ENCODE measurements at regions not wholly inside any gene's neighbourhood (a gene's known extent, or its start where the extent isn't known, plus 50 kb on each side); places are given as distances from the start of the nearest gene placed in this dataset.

DNA sequence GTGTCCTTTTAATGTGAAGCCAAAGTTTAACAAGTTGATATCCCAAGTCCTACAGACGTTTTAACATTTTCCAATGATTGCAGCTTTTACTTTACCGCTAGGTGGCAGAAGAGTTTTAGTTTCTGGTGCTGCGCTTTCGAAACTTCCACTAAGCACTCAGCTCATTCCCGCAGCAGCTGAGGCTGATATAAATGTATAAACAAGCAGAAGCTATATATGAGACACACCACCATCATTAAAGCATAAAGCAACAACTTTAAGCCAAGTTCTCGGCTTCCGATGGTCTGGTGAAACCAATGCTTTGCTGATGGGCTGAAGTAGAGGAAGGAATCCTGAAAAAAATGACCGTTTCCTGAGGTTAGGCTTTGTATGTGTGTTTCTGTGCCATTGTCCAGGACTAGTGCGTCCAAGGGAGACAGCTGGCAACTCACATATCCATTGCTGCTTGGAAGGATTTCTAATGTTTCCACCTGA, 753.9 kb downstream of the OLFM4 start:
- no peaks in the 10 kb centered on the region for H3K36me3 ChIP-seq (ENCODE audit: insufficient read depth, low read length)
- 0 out of 2 replicates have a peak, but pooled peaks cover 4% of the 10 kb centered on the region for H3K4me1 ChIP-seq (ENCODE audit: insufficient read depth, low read length)
- no peaks in the 10 kb centered on the region for H3K9me3 ChIP-seq (ENCODE audit: control insufficient read depth, insufficient read depth, low read length)
- peak overlapping the region; percentile 35; the same call in 1 of the 2 replicates for H3K9ac ChIP-seq (ENCODE audit: low read depth, low read length)

DNA sequence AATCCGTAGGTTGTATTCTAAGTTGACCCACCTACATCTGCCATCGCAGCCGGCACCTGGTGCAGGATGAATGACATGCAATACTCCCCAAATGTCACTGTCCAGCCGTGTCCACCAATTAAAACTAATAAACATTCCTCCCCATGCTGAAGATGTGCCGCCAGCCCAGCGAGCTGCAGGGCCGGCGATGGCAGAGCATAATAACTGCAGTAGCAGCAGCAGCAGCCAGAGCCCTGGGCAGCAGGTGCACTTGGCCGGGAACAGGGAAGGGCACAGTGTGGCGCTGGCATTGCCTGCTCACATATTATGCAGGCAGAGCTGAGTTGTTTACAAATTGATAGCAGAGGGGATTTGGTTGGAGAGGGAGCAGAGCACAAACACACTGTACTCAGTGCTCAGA, 754.9 kb downstream of the OLFM4 start:
- H3K4me1 ChIP-seq (ENCODE audit: insufficient read depth, low read length), result peaks cover 8% of the 10 kb centered on the region; the same call in 1 of the 2 replicates
- no peaks in the 10 kb centered on the region for H3K9me3 ChIP-seq (ENCODE audit: control insufficient read depth, insufficient read depth, low read length)
- H3K36me3 ChIP-seq (ENCODE audit: insufficient read depth, low read length), result no peaks in the 10 kb centered on the region
- H3K9ac ChIP-seq (ENCODE audit: low read depth, low read length), result no peak overlapping the region

- no peaks in the 10 kb centered on the region for H3K9me3 ChIP-seq (ENCODE audit: control insufficient read depth, insufficient read depth, low read length)
- H3K9ac ChIP-seq (ENCODE audit: low read depth, low read length), result no peak overlapping the region
- H3K36me3 ChIP-seq (ENCODE audit: insufficient read depth, low read length), result no peaks in the 10 kb centered on the region
- peaks cover 6% of the 10 kb centered on the region; the same call in 1 of the 2 replicates for H3K4me1 ChIP-seq (ENCODE audit: insufficient read depth, low read length)
Observed at GRCh38 chr13:53788286-53788685, 759.7 kb downstream of the OLFM4 start.

DNA sequence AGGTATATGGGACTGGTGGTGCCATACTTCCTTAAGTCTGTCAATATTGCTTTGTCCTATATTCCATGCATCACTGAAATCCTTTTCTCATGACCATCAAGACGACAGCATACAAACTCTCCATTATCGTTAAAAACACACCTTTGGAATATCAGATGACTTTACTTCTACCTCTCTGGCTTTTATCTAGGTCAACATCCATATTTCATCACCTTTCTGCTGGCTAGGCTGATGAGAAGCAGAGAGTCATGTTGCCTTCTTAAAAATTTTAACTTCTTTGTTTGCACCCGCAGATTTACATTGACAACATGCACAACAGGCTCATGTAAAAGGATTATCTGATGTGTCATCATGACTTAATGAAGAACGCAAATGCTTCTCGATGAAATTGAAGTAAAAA, 771.4 kb downstream of the OLFM4 start:
- H3K9me3 ChIP-seq (ENCODE audit: control insufficient read depth, insufficient read depth, low read length), result no peaks in the 10 kb centered on the region
- no peaks in the 10 kb centered on the region for H3K4me1 ChIP-seq (ENCODE audit: insufficient read depth, low read length)
- H3K9ac ChIP-seq (ENCODE audit: low read depth, low read length), result no peak overlapping the region
- H3K36me3 ChIP-seq (ENCODE audit: insufficient read depth, low read length), result no peaks in the 10 kb centered on the region

GRCh38 chr13:53807251-53807834, 778.7 kb downstream of the OLFM4 start:
- Histone ChIP-seq H3K36me3 (ENCODE audit: insufficient read depth, low read length) (no peaks in the 10 kb centered on the region), H3K9me3 (ENCODE audit: control insufficient read depth, insufficient read depth, low read length) (no peaks in the 10 kb centered on the region), H3K4me1 (ENCODE audit: insufficient read depth, low read length) (no peaks in the 10 kb centered on the region), H3K9ac (ENCODE audit: low read depth, low read length) (no peak overlapping the region)

DNA sequence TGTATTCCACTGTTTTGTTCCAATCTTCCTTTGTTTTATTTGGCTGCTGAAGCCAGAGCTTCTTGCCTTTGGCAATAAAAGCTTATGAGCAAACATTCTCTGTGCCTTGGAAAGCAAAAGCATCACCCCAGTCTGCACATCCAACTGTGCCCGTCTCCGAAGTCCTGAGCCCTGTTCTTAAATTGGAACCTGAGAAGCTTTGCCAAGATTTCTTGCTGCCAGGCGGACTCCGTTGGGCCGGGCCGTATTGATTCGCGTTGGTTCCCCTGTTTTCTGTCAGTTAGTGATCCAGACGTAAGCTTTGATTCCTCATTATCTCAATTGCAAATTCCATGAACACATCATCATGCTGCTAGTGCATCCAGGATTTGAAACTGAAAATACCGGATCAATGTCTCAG, 793.0 kb downstream of the OLFM4 start:
- no peaks in the 10 kb centered on the region for H3K36me3 ChIP-seq (ENCODE audit: insufficient read depth, low read length)
- no peak overlapping the region for H3K9ac ChIP-seq (ENCODE audit: low read depth, low read length)
- no peaks in the 10 kb centered on the region for H3K9me3 ChIP-seq (ENCODE audit: control insufficient read depth, insufficient read depth, low read length)
- H3K4me1 ChIP-seq (ENCODE audit: insufficient read depth, low read length), result no peaks in the 10 kb centered on the region

DNA sequence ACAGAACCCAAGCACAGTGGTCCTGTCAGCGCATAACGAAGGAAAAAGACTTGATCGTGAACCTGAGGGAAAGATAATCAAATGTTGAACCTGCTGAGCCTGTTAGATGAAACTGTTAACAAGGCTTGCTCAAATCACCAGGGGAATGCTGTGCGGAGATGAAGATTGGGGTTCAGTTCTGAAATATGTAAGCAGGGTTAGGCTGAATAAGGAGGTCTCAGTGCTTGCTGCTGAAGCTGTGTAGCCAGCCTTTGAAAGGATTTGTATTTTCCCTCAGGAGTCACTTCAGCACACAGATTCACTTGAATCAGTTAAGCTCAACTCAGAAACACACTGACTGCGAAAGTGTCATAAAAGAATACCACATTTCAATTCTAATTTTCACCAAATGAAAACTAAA, 793.5 kb downstream of the OLFM4 start:
- no peaks in the 10 kb centered on the region for H3K4me1 ChIP-seq (ENCODE audit: insufficient read depth, low read length)
- H3K9ac ChIP-seq (ENCODE audit: low read depth, low read length), result no peak overlapping the region
- no peaks in the 10 kb centered on the region for H3K9me3 ChIP-seq (ENCODE audit: control insufficient read depth, insufficient read depth, low read length)
- no peaks in the 10 kb centered on the region for H3K36me3 ChIP-seq (ENCODE audit: insufficient read depth, low read length)

DNA sequence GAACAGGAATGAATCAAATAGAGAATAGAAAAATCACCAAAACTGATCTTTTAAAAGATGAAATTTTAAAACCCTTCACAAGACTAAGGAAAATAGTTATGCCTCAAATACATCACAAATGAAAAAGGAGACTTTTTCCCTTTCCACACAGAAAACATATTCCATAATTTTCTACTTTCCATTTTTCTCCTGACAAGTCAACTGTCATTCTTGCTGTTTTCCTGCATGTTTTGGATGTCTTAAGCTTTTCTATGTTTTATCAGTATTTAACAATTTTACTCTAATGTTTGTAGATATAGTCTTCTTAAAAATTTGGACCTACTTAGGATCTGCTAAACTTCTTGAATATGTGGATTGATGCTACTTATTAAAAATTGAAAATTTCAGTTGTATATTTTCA, 810.8 kb downstream of the OLFM4 start:
- Histone ChIP-seq H3K9me3 (ENCODE audit: control insufficient read depth, insufficient read depth, low read length) (no peaks in the 10 kb centered on the region), H3K9ac (ENCODE audit: low read depth, low read length) (no peak overlapping the region), H3K4me1 (ENCODE audit: insufficient read depth, low read length) (no peaks in the 10 kb centered on the region), H3K36me3 (ENCODE audit: insufficient read depth, low read length) (no peaks in the 10 kb centered on the region)

GRCh38 chr13:53844473-53845146, 816.0 kb downstream of the OLFM4 start:
- Histone ChIP-seq H3K9me3 (ENCODE audit: control insufficient read depth, insufficient read depth, low read length) (no peaks in the 10 kb centered on the region), H3K36me3 (ENCODE audit: insufficient read depth, low read length) (no peaks in the 10 kb centered on the region), H3K9ac (ENCODE audit: low read depth, low read length) (no peak overlapping the region), H3K4me1 (ENCODE audit: insufficient read depth, low read length) (peaks cover 11% of the 10 kb centered on the region; the same call in 1 of the 2 replicates)

- no peaks in the 10 kb centered on the region for H3K36me3 ChIP-seq (ENCODE audit: insufficient read depth, low read length)
- no peaks in the 10 kb centered on the region for H3K9me3 ChIP-seq (ENCODE audit: control insufficient read depth, insufficient read depth, low read length)
- H3K4me1 ChIP-seq (ENCODE audit: insufficient read depth, low read length), result peaks cover 11% of the 10 kb centered on the region; the same call in 1 of the 2 replicates
- no peak overlapping the region for H3K9ac ChIP-seq (ENCODE audit: low read depth, low read length)
Observed at GRCh38 chr13:53847502-53847901, 818.9 kb downstream of the OLFM4 start.

DNA sequence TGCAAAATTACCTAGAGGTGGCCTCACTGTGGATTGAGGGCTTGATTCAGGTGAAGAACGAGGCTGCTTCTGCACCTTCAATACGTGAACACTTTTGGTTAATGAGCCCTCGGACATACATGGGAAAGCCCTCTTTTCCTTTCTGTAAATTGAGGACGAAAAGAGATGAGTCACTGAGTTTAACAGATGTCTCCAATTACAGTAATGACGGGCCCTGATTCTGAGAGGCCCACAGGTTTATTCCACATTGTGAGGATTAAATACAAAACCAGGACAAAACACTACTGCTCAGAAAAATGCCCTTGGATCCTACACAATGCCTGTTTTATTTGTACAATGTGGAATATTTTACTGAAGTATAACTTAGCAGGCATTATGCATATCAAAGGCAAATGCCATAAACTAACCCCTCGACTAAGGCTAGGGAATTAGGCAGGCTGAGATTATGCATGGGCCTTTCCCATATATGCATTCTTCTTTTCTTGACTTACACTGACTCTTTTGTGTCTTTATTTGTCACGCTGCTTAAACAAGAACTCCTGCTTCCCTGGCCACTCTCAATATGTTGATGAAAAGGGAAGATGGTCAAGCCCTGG, 819.9 kb downstream of the OLFM4 start:
- Histone ChIP-seq H3K4me1 (ENCODE audit: insufficient read depth, low read length) (peaks cover 11% of the 10 kb centered on the region; the same call in 1 of the 2 replicates), H3K36me3 (ENCODE audit: insufficient read depth, low read length) (no peaks in the 10 kb centered on the region), H3K9me3 (ENCODE audit: control insufficient read depth, insufficient read depth, low read length) (no peaks in the 10 kb centered on the region), H3K9ac (ENCODE audit: low read depth, low read length) (no peak overlapping the region)

- H3K9me3 ChIP-seq (ENCODE audit: control insufficient read depth, insufficient read depth, low read length), result no peaks in the 10 kb centered on the region
- H3K4me1 ChIP-seq (ENCODE audit: insufficient read depth, low read length), result no peaks in the 10 kb centered on the region
- H3K36me3 ChIP-seq (ENCODE audit: insufficient read depth, low read length), result no peaks in the 10 kb centered on the region
- H3K9ac ChIP-seq (ENCODE audit: low read depth, low read length), result no peak overlapping the region
Observed at GRCh38 chr13:53854321-53854720, 825.7 kb downstream of the OLFM4 start.

DNA sequence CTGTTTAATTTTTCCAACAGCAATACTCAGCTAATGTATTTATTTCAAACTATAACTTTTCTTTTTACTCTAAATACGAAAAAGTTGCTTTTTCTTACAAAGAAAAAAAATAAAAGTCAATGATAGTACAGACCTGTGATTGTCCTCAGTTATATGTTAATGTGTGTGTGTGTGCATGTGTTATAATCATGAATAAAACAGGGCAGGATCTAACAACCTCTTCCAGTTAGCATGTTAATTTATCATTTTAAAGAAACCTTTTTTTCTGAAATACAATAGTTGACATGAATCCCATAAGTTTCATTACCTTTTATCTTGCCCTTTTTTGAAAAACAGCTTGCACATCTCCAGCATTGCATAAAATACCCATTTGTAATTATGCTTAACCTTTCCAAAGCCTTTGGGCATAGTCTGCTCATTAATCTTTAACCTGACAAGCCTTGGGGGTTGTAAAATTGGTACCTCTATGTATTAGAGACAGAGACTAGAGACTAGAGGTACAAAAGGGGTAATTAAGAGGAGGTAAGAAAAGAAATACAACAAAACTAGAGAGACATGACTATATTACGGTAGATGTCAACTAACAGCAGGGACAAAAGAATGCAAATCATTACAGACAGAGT, 828.1 kb downstream of the OLFM4 start:
- Histone ChIP-seq H3K4me1 (ENCODE audit: insufficient read depth, low read length) (no peaks in the 10 kb centered on the region), H3K9ac (ENCODE audit: low read depth, low read length) (no peak overlapping the region), H3K36me3 (ENCODE audit: insufficient read depth, low read length) (no peaks in the 10 kb centered on the region), H3K9me3 (ENCODE audit: control insufficient read depth, insufficient read depth, low read length) (no peaks in the 10 kb centered on the region)

- Histone ChIP-seq H3K4me1 (ENCODE audit: insufficient read depth, low read length) (no peaks in the 10 kb centered on the region), H3K9me3 (ENCODE audit: control insufficient read depth, insufficient read depth, low read length) (no peaks in the 10 kb centered on the region)
Observed at GRCh38 chr13:53863520-53863919, 834.9 kb downstream of the OLFM4 start.

More at GRCh38 chr13:53863520-53863919, 834.9 kb downstream of the OLFM4 start:
- H3K9ac ChIP-seq (ENCODE audit: low read depth, low read length), result no peak overlapping the region
- no peaks in the 10 kb centered on the region for H3K36me3 ChIP-seq (ENCODE audit: insufficient read depth, low read length)
